HepG2 (cell line): ENCODE measurements at regions not wholly inside any gene's neighbourhood (a gene's known extent, or its start where the extent isn't known, plus 50 kb on each side); places are given as distances from the start of the nearest gene placed in this dataset.

Experiments used
- ARNT2 ChIP-seq: sonication (generic); formaldehyde crosslinking; IDR thresholded peaks from 2 replicates; pipeline ENCODE4 v1.8.0; 2022; ENCODE audit warnings: mild to moderate bottlenecking, low read depth, missing genetic modification reagents, moderate library complexity
- FOXA1 ChIP-seq, 2 experiments: fragments of 450-650 bp in 1 of 2; sonication (generic) in 1 of 2; formaldehyde crosslinking in 1 of 2; IDR thresholded peaks; 2 replicates each; pipeline versions ENCODE4 v1.4.0 to v1.6.1; 2016 to 2020; ENCODE audit warnings: missing genetic modification reagents in 1 of 2
- HMG20A ChIP-seq: IDR thresholded peaks from 2 replicates; pipeline ENCODE4 v1.6.1; 2016; ENCODE audit warnings: borderline replicate concordance
- JUND ChIP-seq: sonication (generic); formaldehyde crosslinking; IDR thresholded peaks from 2 replicates; pipeline ENCODE4 v1.8.0; 2022; ENCODE audit warnings: mild to moderate bottlenecking, missing genetic modification reagents
- MXI1 ChIP-seq: IDR thresholded peaks from 3 replicates; pipeline ENCODE4 v1.6.1; 2012; ENCODE audit warnings: low read depth, low read length, inconsistent platforms, borderline replicate concordance
- MYC ChIP-seq: sonication (generic); formaldehyde crosslinking; IDR thresholded peaks from 2 replicates; pipeline ENCODE4 v1.9.0; 2021; ENCODE audit warnings: missing genetic modification reagents, borderline replicate concordance
- POLR2AphosphoS5 ChIP-seq: IDR thresholded peaks from 2 replicates; pipeline ENCODE4 v1.6.1; 2012; ENCODE audit warnings: low read depth, low read length
- SMARCC2 ChIP-seq: fragments of 450-650 bp; IDR thresholded peaks from 2 replicates; pipeline ENCODE4 v1.6.1; 2017; ENCODE audit warnings: antibody characterized with exemption, mild to moderate bottlenecking
- TCF7L2 ChIP-seq: IDR thresholded peaks from 2 replicates; pipeline ENCODE4 v1.6.1; 2011; ENCODE audit warnings: mild to moderate bottlenecking, low read depth, low read length, moderate library complexity
- ZNF44 ChIP-seq: sonication (generic); formaldehyde crosslinking; IDR thresholded peaks from 2 replicates; pipeline ENCODE4 v1.5.1; 2020; ENCODE audit warnings: mild to moderate bottlenecking, missing genetic modification reagents
- TF ChIP-seq, protein P1 (sequence below): IDR thresholded peaks from 2 replicates; pipeline ENCODE4 v1.6.1; 2012; ENCODE audit warnings: inconsistent platforms
- TF ChIP-seq, protein P2 (sequence below): sonication (generic); formaldehyde crosslinking; conservative IDR thresholded peaks from 2 replicates; pipeline ENCODE4 v1.8.1; 2023; ENCODE audit warnings: missing genetic modification reagents
- TF ChIP-seq, protein P3 (sequence below): sonication (generic); formaldehyde crosslinking; IDR thresholded peaks from 2 replicates; pipeline ENCODE4 v1.9.0; 2021; ENCODE audit warnings: missing genetic modification reagents, borderline replicate concordance
- TF ChIP-seq, protein P4 (sequence below): sonication (generic); formaldehyde crosslinking; IDR thresholded peaks from 2 replicates; pipeline ENCODE4 v1.4.0; 2020; ENCODE audit warnings: low read depth, mild to moderate bottlenecking, missing genetic modification reagents

DNA sequence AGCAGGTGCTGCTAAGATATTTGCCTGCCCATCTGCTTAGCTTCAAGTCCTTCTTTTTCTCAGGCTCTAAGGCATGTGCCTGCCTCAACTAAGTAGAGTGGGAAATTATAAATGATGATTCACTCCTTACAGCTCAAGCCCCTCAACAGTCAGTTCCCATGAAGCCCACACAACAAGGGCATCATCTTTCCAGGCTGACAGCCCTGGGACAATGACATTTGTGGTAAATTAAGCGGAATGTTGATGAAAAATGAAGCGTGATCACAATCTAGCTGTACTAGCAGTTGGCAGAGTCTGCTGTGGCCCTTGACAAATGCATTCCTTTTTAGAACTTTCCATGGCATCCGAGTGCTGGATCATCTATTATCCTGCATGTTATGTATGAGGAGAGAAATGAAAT lies 548.6 kb downstream of the KIF4B start:
- TF ChIP-seq MXI1 (no peak), JUND (CRISPR knock-in tag) (no peak), FOXA1 (IDR thresholded peaks at IDR 0.05) (no peak), FOXA1 (CRISPR knock-in tag; IDR thresholded peaks at IDR 0.05) (no peak), TCF7L2 (no peak), ARNT2 (no peak), HMG20A (CRISPR knock-in tag) (no peak), ZNF44 (CRISPR knock-in tag) (no peak), MYC (CRISPR knock-in tag) (no peak), POLR2AphosphoS5 (no peak), SMARCC2 (no peak)
- TF ChIP-seq, protein P1, sequence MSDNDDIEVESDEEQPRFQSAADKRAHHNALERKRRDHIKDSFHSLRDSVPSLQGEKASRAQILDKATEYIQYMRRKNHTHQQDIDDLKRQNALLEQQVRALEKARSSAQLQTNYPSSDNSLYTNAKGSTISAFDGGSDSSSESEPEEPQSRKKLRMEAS = no peak
- TF ChIP-seq, protein P2, sequence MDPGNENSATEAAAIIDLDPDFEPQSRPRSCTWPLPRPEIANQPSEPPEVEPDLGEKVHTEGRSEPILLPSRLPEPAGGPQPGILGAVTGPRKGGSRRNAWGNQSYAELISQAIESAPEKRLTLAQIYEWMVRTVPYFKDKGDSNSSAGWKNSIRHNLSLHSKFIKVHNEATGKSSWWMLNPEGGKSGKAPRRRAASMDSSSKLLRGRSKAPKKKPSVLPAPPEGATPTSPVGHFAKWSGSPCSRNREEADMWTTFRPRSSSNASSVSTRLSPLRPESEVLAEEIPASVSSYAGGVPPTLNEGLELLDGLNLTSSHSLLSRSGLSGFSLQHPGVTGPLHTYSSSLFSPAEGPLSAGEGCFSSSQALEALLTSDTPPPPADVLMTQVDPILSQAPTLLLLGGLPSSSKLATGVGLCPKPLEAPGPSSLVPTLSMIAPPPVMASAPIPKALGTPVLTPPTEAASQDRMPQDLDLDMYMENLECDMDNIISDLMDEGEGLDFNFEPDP = no peak
- TF ChIP-seq, protein P3, sequence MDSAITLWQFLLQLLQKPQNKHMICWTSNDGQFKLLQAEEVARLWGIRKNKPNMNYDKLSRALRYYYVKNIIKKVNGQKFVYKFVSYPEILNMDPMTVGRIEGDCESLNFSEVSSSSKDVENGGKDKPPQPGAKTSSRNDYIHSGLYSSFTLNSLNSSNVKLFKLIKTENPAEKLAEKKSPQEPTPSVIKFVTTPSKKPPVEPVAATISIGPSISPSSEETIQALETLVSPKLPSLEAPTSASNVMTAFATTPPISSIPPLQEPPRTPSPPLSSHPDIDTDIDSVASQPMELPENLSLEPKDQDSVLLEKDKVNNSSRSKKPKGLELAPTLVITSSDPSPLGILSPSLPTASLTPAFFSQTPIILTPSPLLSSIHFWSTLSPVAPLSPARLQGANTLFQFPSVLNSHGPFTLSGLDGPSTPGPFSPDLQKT = no peak
- TF ChIP-seq, protein P4, sequence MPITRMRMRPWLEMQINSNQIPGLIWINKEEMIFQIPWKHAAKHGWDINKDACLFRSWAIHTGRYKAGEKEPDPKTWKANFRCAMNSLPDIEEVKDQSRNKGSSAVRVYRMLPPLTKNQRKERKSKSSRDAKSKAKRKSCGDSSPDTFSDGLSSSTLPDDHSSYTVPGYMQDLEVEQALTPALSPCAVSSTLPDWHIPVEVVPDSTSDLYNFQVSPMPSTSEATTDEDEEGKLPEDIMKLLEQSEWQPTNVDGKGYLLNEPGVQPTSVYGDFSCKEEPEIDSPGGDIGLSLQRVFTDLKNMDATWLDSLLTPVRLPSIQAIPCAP = no peak
